ENCODE measurements at regions not wholly inside any gene's neighbourhood (a gene's known extent, or its start where the extent isn't known, plus 50 kb on each side); places are given as distances from the start of the nearest gene placed in this dataset.
"Not testable (repeated sequence)": the region's sequence is repeated elsewhere in the genome, so short reads cannot be mapped to it uniquely, and the experiment has no call there.

DNA sequence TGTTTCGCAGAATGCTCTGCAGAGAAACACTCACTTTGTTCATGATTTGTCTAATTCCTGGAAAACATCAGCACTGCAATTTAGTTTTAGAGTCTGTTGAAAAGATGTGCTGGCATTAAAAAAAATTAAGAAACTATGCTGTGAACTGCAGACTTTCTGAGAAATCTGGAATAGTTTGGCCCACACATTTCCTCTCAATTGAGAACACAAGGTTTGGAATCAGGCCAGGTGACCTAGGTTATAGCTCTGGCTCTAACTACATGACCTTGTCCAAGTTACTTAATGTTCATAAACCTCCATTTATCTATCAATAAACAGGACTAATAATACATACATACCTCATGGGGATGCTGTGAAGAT, 61.4 kb upstream of the ENPEP start:
- H3K9me3 ChIP-seq: no peaks in the 10 kb centered on the region
- 82% methylated on average over 1 of the region's 1 CpG; no CpG with 5 or more reads in 1 of the 2 donors for WGBS, 2 donors (ENCODE audit: low coverage in 1 of 2)
- H3K36me3 ChIP-seq: no peaks in the 10 kb centered on the region
- no peak overlapping the region for H3K4me3 ChIP-seq
- TF ChIP-seq POLR2AphosphoS5 (IDR thresholded peaks at IDR 0.05): no peak
- TF ChIP-seq POLR2A (IDR thresholded peaks at IDR 0.05): no peak
- TF ChIP-seq, protein P1, sequence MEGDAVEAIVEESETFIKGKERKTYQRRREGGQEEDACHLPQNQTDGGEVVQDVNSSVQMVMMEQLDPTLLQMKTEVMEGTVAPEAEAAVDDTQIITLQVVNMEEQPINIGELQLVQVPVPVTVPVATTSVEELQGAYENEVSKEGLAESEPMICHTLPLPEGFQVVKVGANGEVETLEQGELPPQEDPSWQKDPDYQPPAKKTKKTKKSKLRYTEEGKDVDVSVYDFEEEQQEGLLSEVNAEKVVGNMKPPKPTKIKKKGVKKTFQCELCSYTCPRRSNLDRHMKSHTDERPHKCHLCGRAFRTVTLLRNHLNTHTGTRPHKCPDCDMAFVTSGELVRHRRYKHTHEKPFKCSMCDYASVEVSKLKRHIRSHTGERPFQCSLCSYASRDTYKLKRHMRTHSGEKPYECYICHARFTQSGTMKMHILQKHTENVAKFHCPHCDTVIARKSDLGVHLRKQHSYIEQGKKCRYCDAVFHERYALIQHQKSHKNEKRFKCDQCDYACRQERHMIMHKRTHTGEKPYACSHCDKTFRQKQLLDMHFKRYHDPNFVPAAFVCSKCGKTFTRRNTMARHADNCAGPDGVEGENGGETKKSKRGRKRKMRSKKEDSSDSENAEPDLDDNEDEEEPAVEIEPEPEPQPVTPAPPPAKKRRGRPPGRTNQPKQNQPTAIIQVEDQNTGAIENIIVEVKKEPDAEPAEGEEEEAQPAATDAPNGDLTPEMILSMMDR (IDR thresholded peaks at IDR 0.05): no peak
- TF ChIP-seq EP300 (IDR thresholded peaks at IDR 0.05; ENCODE audit: low read depth): no peak
- in situ Hi-C loops (cut with MboI; ENCODE audit: low pct_ligation_motif_present in 1 of 4, low pct_unique_long_range_greater_than_20kb in 1 of 4, low sequenced_read_pairs in 3 of 4): no loop called here
- H3K4me1 ChIP-seq: peaks cover 0 to 20% (median 10%) of the 10 kb centered on the region in 4 donors
- no peaks in the 10 kb centered on the region for H3K27me3 ChIP-seq
- DNase-seq: no peak
- H3K27ac ChIP-seq: no peak overlapping the region
- intact Hi-C loops (cut with DNase I; ENCODE audit: low total_unique reads): no loop called here

DNA sequence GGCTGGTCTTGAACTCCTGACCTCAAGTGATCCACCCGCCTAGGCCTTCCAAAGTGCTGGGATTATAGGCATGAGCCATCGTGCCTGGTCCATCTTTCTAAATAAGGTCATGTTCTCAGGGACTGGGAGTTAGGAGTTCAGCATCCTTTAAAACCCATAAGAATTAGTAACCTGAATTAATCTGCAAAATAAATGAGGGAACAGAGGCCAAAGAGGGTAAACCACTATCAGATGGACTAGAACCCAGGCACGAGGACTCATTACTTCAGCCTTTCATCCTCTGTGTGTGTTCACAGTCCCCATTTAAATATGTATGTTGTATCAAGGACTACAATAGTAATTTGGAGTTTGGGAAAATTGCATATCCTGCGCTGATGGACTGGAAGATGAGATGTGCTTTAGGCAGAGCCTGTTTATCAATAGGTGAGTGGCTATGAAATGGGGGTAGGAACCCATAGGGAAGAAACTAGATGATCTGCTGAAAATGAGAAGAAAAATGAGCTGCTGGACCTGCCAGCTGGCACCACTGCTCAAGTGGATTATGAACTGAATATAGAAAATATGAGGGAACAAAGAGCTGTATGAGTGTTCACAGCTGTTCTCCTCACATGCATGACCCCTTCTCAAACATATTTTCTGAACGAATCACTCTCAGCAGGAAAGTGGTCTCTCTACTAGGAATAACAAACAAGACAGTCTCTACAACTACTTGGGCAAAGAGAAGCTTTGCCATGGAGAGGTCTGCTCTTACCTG, 62.0 kb upstream of the ENPEP start:
- H3K36me3 ChIP-seq; H3K27me3 ChIP-seq; DNase-seq; H3K9me3 ChIP-seq; in situ Hi-C loops (cut with MboI; ENCODE audit: low pct_ligation_motif_present in 1 of 4, low pct_unique_long_range_greater_than_20kb in 1 of 4, low sequenced_read_pairs in 3 of 4); intact Hi-C loops (cut with DNase I; ENCODE audit: low total_unique reads); H3K4me3 ChIP-seq; H3K27ac ChIP-seq: not testable (repeated sequence)
- 55 to 76% methylated on average over 3 to 5 of the region's 5 CpGs for WGBS, 2 donors (ENCODE audit: low coverage in 1 of 2)
- peaks cover 0 to 20% (median 10%) of the 10 kb centered on the region in 4 donors for H3K4me1 ChIP-seq

DNA sequence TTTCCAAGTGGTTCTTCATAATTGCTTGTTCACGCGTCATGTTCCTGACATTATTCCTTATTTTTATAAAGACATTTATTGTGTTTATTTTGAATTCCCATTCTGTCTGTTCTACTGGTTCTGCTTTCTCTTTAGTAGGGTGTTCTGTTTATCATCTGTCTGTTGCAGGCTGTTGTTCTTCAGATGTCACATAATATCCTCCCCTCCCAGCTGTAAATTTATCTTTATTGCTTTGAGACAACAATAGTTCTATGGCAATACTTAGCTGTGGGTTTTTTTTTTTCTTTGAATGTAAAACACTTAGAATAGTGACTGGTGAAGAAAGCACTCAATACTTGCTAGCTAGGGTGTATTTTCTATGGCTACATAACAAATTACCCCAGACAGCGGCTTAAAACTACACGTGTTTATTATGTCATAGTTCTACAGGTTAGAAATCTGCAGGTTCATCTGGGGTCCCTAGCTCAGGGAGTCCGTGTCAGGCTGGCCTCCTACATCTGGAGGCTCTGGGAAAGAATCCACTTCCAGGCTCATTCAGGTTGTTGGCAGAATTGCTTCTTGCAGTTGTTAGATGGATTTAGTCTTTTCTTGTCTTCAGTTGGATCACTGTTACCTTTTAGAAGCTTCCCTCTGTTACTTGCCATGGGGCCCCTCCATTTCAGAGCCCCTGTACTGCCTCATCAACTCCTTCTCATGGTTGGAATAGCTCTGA, 63.4 kb upstream of the ENPEP start:
- intact Hi-C loops (cut with DNase I; ENCODE audit: low total_unique reads): loop anchor here (1.0 kb wide), 1 partner anchor 41 kb away; no protein-coding TSS in a partner anchor
- Histone ChIP-seq H3K27me3 (no peaks in the 10 kb centered on the region), H3K4me1 (peaks cover 0 to 20% (median 10%) of the 10 kb centered on the region in 4 donors), H3K9me3 (no peaks in the 10 kb centered on the region), H3K36me3 (no peaks in the 10 kb centered on the region), H3K4me3 (no peak overlapping the region), H3K27ac (peak overlapping the region; percentile 48 to 81 (median 66))
- in situ Hi-C loops (cut with MboI; ENCODE audit: low pct_ligation_motif_present in 1 of 4, low pct_unique_long_range_greater_than_20kb in 1 of 4, low sequenced_read_pairs in 3 of 4): no loop called here
- TF ChIP-seq POLR2AphosphoS5 (IDR thresholded peaks at IDR 0.05) (peak in 1 of 3 donors; percentile 39), EP300 (IDR thresholded peaks at IDR 0.05; ENCODE audit: low read depth) (no peak)
- WGBS, 2 donors (ENCODE audit: low coverage in 1 of 2): 33 to 60% methylated on average over 2 to 5 of the region's 5 CpGs
- DNase-seq: no peak

DNA sequence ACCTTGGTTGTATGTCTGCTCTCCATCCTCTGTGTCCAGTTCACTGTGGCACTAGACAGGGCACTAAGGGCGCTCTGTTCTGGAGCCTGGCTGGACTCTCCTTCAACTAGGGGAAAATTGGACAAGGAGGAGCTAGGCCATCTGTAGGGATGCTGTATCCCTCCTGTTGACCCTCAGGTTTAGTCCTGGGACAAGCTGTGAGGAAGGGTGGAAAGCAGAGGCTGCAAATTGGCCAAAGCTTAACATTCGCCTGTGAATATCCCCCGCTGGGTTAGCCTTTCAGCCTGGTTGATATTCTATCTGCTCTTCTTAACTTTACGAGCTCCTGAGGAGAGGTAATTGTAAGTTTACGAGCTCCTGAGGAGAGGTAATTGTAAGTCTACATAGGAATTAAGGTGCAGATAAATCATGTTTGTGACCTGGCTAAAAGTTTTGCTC, 64.4 kb upstream of the ENPEP start:
- Histone ChIP-seq H3K27me3 (no peaks in the 10 kb centered on the region), H3K36me3 (no peaks in the 10 kb centered on the region), H3K9me3 (no peaks in the 10 kb centered on the region), H3K4me1 (peaks cover 0 to 20% (median 10%) of the 10 kb centered on the region in 4 donors), H3K4me3 (peak overlapping the region in 1 of 4 donors; percentile 12), H3K27ac (peak overlapping the region; percentile 48 to 81 (median 66))
- no peak for TF ChIP-seq POLR2AphosphoS5 (IDR thresholded peaks at IDR 0.05)
- no peak for TF ChIP-seq EP300 (IDR thresholded peaks at IDR 0.05; ENCODE audit: low read depth)
- TF ChIP-seq, protein P1 (IDR thresholded peaks at IDR 0.05): no peak
- no peak for TF ChIP-seq POLR2A (IDR thresholded peaks at IDR 0.05)
- intact Hi-C loops (cut with DNase I; ENCODE audit: low total_unique reads) (loop anchor here (1.0 kb wide), 1 partner anchor 42 kb away; no protein-coding TSS in a partner anchor), in situ Hi-C loops (cut with MboI; ENCODE audit: low pct_ligation_motif_present in 1 of 4, low pct_unique_long_range_greater_than_20kb in 1 of 4, low sequenced_read_pairs in 3 of 4) (no loop called here)
- WGBS, 2 donors (ENCODE audit: low coverage in 1 of 2): 44 to 55% methylated on average over 4 to 5 of the region's 5 CpGs
- DNase-seq: peak; percentile 24

DNA sequence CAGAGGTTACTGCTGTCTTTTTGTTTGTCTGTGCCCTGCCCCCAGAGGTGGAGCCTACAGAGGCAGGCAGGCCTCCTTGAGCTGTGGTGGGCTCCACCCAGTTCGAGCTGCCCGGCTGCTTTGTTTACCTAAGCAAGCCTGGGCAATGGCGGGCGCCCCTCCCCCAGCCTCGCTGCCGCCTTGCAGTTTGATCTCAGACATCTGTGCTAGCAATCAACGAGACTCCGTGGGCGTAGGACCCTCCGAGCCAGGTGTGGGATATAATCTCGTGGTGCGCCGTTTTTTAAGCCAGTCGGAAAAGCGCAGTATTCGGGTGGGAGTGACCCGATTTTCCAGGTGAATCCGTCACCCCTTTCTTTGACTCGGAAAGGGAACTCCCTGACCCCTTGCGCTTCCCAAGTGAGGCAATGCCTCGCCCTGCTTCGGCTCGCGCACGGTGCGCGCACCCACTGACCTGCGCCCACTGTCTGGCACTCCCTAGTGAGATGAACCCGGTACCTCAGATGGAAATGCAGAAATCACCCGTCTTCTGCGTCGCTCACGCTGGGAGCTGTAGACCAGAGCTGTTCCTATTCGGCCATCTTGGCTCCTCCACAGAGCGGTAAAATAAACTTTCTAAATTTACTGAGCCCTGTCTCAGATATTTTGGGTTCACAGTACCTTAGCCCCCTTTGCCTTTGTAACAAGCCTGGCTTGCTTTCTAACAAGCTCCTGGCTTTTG, 64.9 kb upstream of the ENPEP start:
- H3K27me3 ChIP-seq; H3K36me3 ChIP-seq; H3K9me3 ChIP-seq; in situ Hi-C loops (cut with MboI; ENCODE audit: low pct_ligation_motif_present in 1 of 4, low pct_unique_long_range_greater_than_20kb in 1 of 4, low sequenced_read_pairs in 3 of 4); intact Hi-C loops (cut with DNase I; ENCODE audit: low total_unique reads): not testable (repeated sequence)
- Histone ChIP-seq H3K4me3 (peak overlapping the region in 1 of 4 donors; percentile 12), H3K4me1 (peaks cover 0 to 20% (median 10%) of the 10 kb centered on the region in 4 donors), H3K27ac (peak overlapping the region; percentile 48 to 81 (median 66))
- peak; percentile 20 for DNase-seq
- 55% methylated on average over 14 of the region's 35 CpGs; no CpG with 5 or more reads in 1 of the 2 donors for WGBS, 2 donors (ENCODE audit: low coverage in 1 of 2)

Measured in transverse colon (tissue), 4 donors.